ENCODE measurements at regions not wholly inside any gene's neighbourhood (a gene's known extent, or its start where the extent isn't known, plus 50 kb on each side); places are given as distances from the start of the nearest gene placed in this dataset.
"Not testable (repeated sequence)": the region's sequence is repeated elsewhere in the genome, so short reads cannot be mapped to it uniquely, and the experiment has no call there.

- DNase-seq (ENCODE audit: insufficient read length, low spot score) (no peak), FAIRE-seq (no peak)
- TF ChIP-seq POLR2A (IDR thresholded peaks at IDR 0.05; ENCODE audit: low read depth, low read length): no peak
Measured at GRCh38 chr17:13171790-13172189, 154.0 kb upstream of the ELAC2 start.

- FAIRE-seq (no peak), DNase-seq (ENCODE audit: insufficient read length, low spot score) (no peak)
- no peak for TF ChIP-seq POLR2A (IDR thresholded peaks at IDR 0.05; ENCODE audit: low read depth, low read length)
Measured at GRCh38 chr17:13162361-13162760, 144.5 kb upstream of the ELAC2 start.

GRCh38 chr17:13160790-13161189 lies 143.0 kb upstream of the ELAC2 start:
- DNase-seq (ENCODE audit: insufficient read length, low spot score) (no peak), FAIRE-seq (no peak)
- no peak for TF ChIP-seq POLR2A (IDR thresholded peaks at IDR 0.05; ENCODE audit: low read depth, low read length)

- FAIRE-seq (no peak), DNase-seq (ENCODE audit: insufficient read length, low spot score) (no peak)
- TF ChIP-seq POLR2A (IDR thresholded peaks at IDR 0.05; ENCODE audit: low read depth, low read length): no peak
Measured at GRCh38 chr17:13160296-13160695, 142.5 kb upstream of the ELAC2 start.

GRCh38 chr17:13158494-13159240 lies 140.8 kb upstream of the ELAC2 start:
- TF ChIP-seq POLR2A (IDR thresholded peaks at IDR 0.05; ENCODE audit: low read depth, low read length): no peak
- DNase-seq (ENCODE audit: insufficient read length, low spot score): no peak
- no peak for FAIRE-seq

GRCh38 chr17:13157656-13158055 lies 139.8 kb upstream of the ELAC2 start:
- FAIRE-seq (no peak), DNase-seq (ENCODE audit: insufficient read length, low spot score) (no peak)
- TF ChIP-seq POLR2A (IDR thresholded peaks at IDR 0.05; ENCODE audit: low read depth, low read length): no peak

- DNase-seq (ENCODE audit: insufficient read length, low spot score) (no peak), FAIRE-seq (no peak)
- TF ChIP-seq POLR2A (IDR thresholded peaks at IDR 0.05; ENCODE audit: low read depth, low read length): no peak
Measured at GRCh38 chr17:13154930-13155329, 137.1 kb upstream of the ELAC2 start.

- FAIRE-seq: no peak
- no peak for DNase-seq (ENCODE audit: insufficient read length, low spot score)
- no peak for TF ChIP-seq POLR2A (IDR thresholded peaks at IDR 0.05; ENCODE audit: low read depth, low read length)
Measured at GRCh38 chr17:13154398-13154797, 136.6 kb upstream of the ELAC2 start.

GRCh38 chr17:13153036-13153435 lies 135.2 kb upstream of the ELAC2 start:
- DNase-seq (ENCODE audit: insufficient read length, low spot score): no peak
- FAIRE-seq: no peak
- no peak for TF ChIP-seq POLR2A (IDR thresholded peaks at IDR 0.05; ENCODE audit: low read depth, low read length)

- TF ChIP-seq POLR2A (IDR thresholded peaks at IDR 0.05; ENCODE audit: low read depth, low read length): no peak
- FAIRE-seq: no peak
- no peak for DNase-seq (ENCODE audit: insufficient read length, low spot score)
Measured at GRCh38 chr17:13152501-13152900, 134.7 kb upstream of the ELAC2 start.

GRCh38 chr17:13150738-13151137 lies 132.9 kb upstream of the ELAC2 start:
- FAIRE-seq; DNase-seq (ENCODE audit: insufficient read length, low spot score): not testable (repeated sequence)

- FAIRE-seq: no peak
- no peak for DNase-seq (ENCODE audit: insufficient read length, low spot score)
- TF ChIP-seq POLR2A (IDR thresholded peaks at IDR 0.05; ENCODE audit: low read depth, low read length): no peak
Measured at GRCh38 chr17:13143001-13143400, 125.2 kb upstream of the ELAC2 start.

GRCh38 chr17:13140750-13141149 lies 122.9 kb upstream of the ELAC2 start:
- TF ChIP-seq POLR2A (IDR thresholded peaks at IDR 0.05; ENCODE audit: low read depth, low read length): no peak
- FAIRE-seq: no peak
- DNase-seq (ENCODE audit: insufficient read length, low spot score): no peak

- DNase-seq (ENCODE audit: insufficient read length, low spot score): no peak
- no peak for TF ChIP-seq POLR2A (IDR thresholded peaks at IDR 0.05; ENCODE audit: low read depth, low read length)
- FAIRE-seq: no peak
Measured at GRCh38 chr17:13135506-13135905, 117.7 kb upstream of the ELAC2 start.

- no peak for TF ChIP-seq POLR2A (IDR thresholded peaks at IDR 0.05; ENCODE audit: low read depth, low read length)
- DNase-seq (ENCODE audit: insufficient read length, low spot score) (no peak), FAIRE-seq (no peak)
Measured at GRCh38 chr17:13134076-13134475, 116.2 kb upstream of the ELAC2 start.

- no peak for FAIRE-seq
- TF ChIP-seq POLR2A (IDR thresholded peaks at IDR 0.05; ENCODE audit: low read depth, low read length): no peak
- DNase-seq (ENCODE audit: insufficient read length, low spot score): no peak
Measured at GRCh38 chr17:13131225-13131624, 113.4 kb upstream of the ELAC2 start.

All from H54 (cell line).